H9 (cell line): ENCODE measurements at regions not wholly inside any gene's neighbourhood (a gene's known extent, or its start where the extent isn't known, plus 50 kb on each side); places are given as distances from the start of the nearest gene placed in this dataset.

Experiments used
- DNase-seq: peaks from one replicate; pipeline ENCODE4 v3.0.0-alpha.2; 2017
- H2AFZ ChIP-seq: one replicate; pipeline ENCODE4 v1.6.1; 2013; ENCODE audit warnings: mild to moderate bottlenecking, low read length, control low read depth, moderate library complexity
- H2AK5ac ChIP-seq: 2 replicates; pipeline ENCODE4 v1.6.1; 2013; ENCODE audit warnings: low read length, control low read depth, mixed read lengths; ENCODE audit not compliant: insufficient read length
- H2BK120ac ChIP-seq: one replicate; pipeline ENCODE4 v1.6.1; 2013; ENCODE audit warnings: low read depth, mild to moderate bottlenecking, low read length, control low read depth, inconsistent platforms; ENCODE audit not compliant: poor library complexity, severe bottlenecking
- H2BK12ac ChIP-seq: 2 replicates; pipeline ENCODE4 v1.6.1; 2013; ENCODE audit warnings: low read length, control low read depth, mixed read lengths, low read depth; ENCODE audit not compliant: insufficient read length
- H2BK15ac ChIP-seq: 2 replicates; pipeline ENCODE4 v1.6.1; 2013; ENCODE audit warnings: low read depth, low read length, control low read depth
- H2BK20ac ChIP-seq: one replicate; pipeline ENCODE4 v1.6.1; 2013; ENCODE audit warnings: low read depth, mild to moderate bottlenecking, low read length, control low read depth, inconsistent platforms; ENCODE audit not compliant: poor library complexity, severe bottlenecking
- H2BK5ac ChIP-seq: 2 replicates; pipeline ENCODE4 v1.6.1; 2013; ENCODE audit warnings: low read length, control low read depth, mixed read lengths; ENCODE audit not compliant: insufficient read length
- H3K14ac ChIP-seq: 2 replicates; pipeline ENCODE4 v1.6.1; 2013; ENCODE audit warnings: low read length, control low read depth; ENCODE audit not compliant: insufficient read depth
- H3K18ac ChIP-seq: 2 replicates; pipeline ENCODE4 v1.6.1; 2013; ENCODE audit warnings: low read depth, mild to moderate bottlenecking, mixed read lengths, low read length, control low read depth; ENCODE audit not compliant: insufficient read length
- H3K23ac ChIP-seq: 2 replicates; pipeline ENCODE4 v1.6.1; 2013; ENCODE audit warnings: low read length, control low read depth, mixed read lengths, low read depth; ENCODE audit not compliant: insufficient read length
- H3K23me2 ChIP-seq: 2 replicates; pipeline ENCODE4 v1.6.1; 2013; ENCODE audit warnings: low read depth, mild to moderate bottlenecking, mixed read lengths, low read length, control low read depth; ENCODE audit not compliant: insufficient read length, poor library complexity, severe bottlenecking
- H3K27ac ChIP-seq: 2 replicates; pipeline ENCODE4 v1.5.1; 2013; ENCODE audit warnings: low read length, control low read depth, mixed read lengths, low read depth; ENCODE audit not compliant: insufficient read length
- H3K27me3 ChIP-seq: 2 replicates; pipeline ENCODE4 v1.6.1; 2013; ENCODE audit warnings: low read length, control low read depth, inconsistent platforms; ENCODE audit not compliant: insufficient read depth
- H3K4ac ChIP-seq: 2 replicates; pipeline ENCODE4 v1.6.1; 2013; ENCODE audit warnings: low read depth, mild to moderate bottlenecking, control low read depth, inconsistent platforms, low read length, moderate library complexity
- H3K4me1 ChIP-seq: 2 replicates; pipeline ENCODE4 v1.6.1; 2013; ENCODE audit warnings: low read length, control low read depth, inconsistent platforms; ENCODE audit not compliant: insufficient read depth
- H3K4me2 ChIP-seq: 2 replicates; pipeline ENCODE4 v1.6.1; 2013; ENCODE audit warnings: low read length, control low read depth, mixed read lengths; ENCODE audit not compliant: insufficient read length, insufficient read depth
- H3K56ac ChIP-seq: 2 replicates; pipeline ENCODE4 v1.6.1; 2013; ENCODE audit warnings: low read depth, mild to moderate bottlenecking, mixed read lengths, low read length, control low read depth; ENCODE audit not compliant: insufficient read length
- H3K79me1 ChIP-seq: 2 replicates; pipeline ENCODE4 v1.6.1; 2013; ENCODE audit warnings: low read depth, mild to moderate bottlenecking, moderate library complexity, low read length, control low read depth, inconsistent platforms; ENCODE audit not compliant: insufficient read depth, poor library complexity, severe bottlenecking
- H3K79me2 ChIP-seq: 2 replicates; pipeline ENCODE4 v1.6.1; 2013; ENCODE audit warnings: low read length, control low read depth, inconsistent platforms; ENCODE audit not compliant: insufficient read depth
- H3K9ac ChIP-seq: 2 replicates; pipeline ENCODE4 v1.6.1; 2013; ENCODE audit warnings: low read length, control low read depth, mixed read lengths; ENCODE audit not compliant: insufficient read length; ENCODE audit errors: extremely low read depth
- H3K9me3 ChIP-seq: one replicate; pipeline ENCODE4 v1.6.1; 2013; ENCODE audit warnings: low read depth, low read length, inconsistent platforms; ENCODE audit not compliant: control insufficient read depth
- H3T11ph ChIP-seq: one replicate; pipeline ENCODE4 v1.6.1; 2013; ENCODE audit warnings: mild to moderate bottlenecking, low read length, control low read depth, inconsistent platforms
- H4K20me1 ChIP-seq: one replicate; pipeline ENCODE4 v1.6.1; 2013; ENCODE audit not compliant: control insufficient read depth, insufficient read length, insufficient read depth
- H4K5ac ChIP-seq: 2 replicates; pipeline ENCODE4 v1.6.1; 2013; ENCODE audit warnings: low read depth, mild to moderate bottlenecking, mixed read lengths, low read length, control low read depth; ENCODE audit not compliant: insufficient read length
- H4K8ac ChIP-seq: replicated peaks from 2 replicates; pipeline ENCODE4 v1.6.1; 2013; ENCODE audit warnings: low read length, control low read depth, mixed read lengths, low read depth; ENCODE audit not compliant: insufficient read length
- H4K91ac ChIP-seq: 2 replicates; pipeline ENCODE4 v1.6.1; 2013; ENCODE audit warnings: low read depth, mild to moderate bottlenecking, moderate library complexity, mixed read lengths, low read length, control low read depth; ENCODE audit not compliant: insufficient read length
- H3K27ac Mint-ChIP-seq, 3 experiments: 2 replicates in 2 of 3; 3 replicates in 1 of 3; pipeline ENCODE4 v1.8.0; 2020 to 2021; ENCODE audit warnings: mixed read lengths in 3 of 3, mild to moderate bottlenecking in 1 of 3, moderate library complexity in 1 of 3
- H3K27me3 Mint-ChIP-seq: 2 replicates; pipeline ENCODE4 v1.8.0; 2021; ENCODE audit warnings: low read depth, mild to moderate bottlenecking, moderate library complexity, mixed read lengths
- H3K36me3 Mint-ChIP-seq, 3 experiments: 2 replicates in 2 of 3; 3 replicates in 1 of 3; pipeline ENCODE4 v1.8.0; 2020 to 2021; ENCODE audit warnings: low read depth in 3 of 3, mixed read lengths in 3 of 3; ENCODE audit not compliant: insufficient read depth in 1 of 3
- H3K4me1 Mint-ChIP-seq, 2 experiments: 2 replicates each; pipeline ENCODE4 v1.8.0; 2020; ENCODE audit warnings: mixed read lengths in 2 of 2
- H3K4me3 Mint-ChIP-seq, 2 experiments: 2 replicates in 1 of 2; 3 replicates in 1 of 2; pipeline ENCODE4 v1.8.0; 2020 to 2021; ENCODE audit warnings: mild to moderate bottlenecking in 2 of 2, mixed read lengths in 2 of 2, moderate library complexity in 1 of 2
- H3K9me3 Mint-ChIP-seq, 2 experiments: 2 replicates in 1 of 2; 3 replicates in 1 of 2; pipeline ENCODE4 v1.8.0; 2020; ENCODE audit warnings: mild to moderate bottlenecking in 2 of 2, mixed read lengths in 2 of 2, moderate library complexity in 1 of 2
- WGBS: extraction: QIAGEN DNeasy Blood & Tissue Kit; methylation state at CpG from one replicate; pipeline ENCODE4 v1.1.7; 2013; ENCODE audit warnings: missing lambda C conversion rate, low lambda C conversion rate, mixed read lengths; ENCODE audit not compliant: insufficient read length; ENCODE audit errors: extremely low coverage; 5-methylcytosine and 5-hydroxymethylcytosine counted together
- TF ChIP-seq, protein P1 (sequence below): fragments of 200-600 bp; sonication (generic); conservative IDR thresholded peaks from 3 replicates; pipeline ENCODE4 v1.8.0; 2021; ENCODE audit warnings: antibody characterized with exemption, mild to moderate bottlenecking

DNA sequence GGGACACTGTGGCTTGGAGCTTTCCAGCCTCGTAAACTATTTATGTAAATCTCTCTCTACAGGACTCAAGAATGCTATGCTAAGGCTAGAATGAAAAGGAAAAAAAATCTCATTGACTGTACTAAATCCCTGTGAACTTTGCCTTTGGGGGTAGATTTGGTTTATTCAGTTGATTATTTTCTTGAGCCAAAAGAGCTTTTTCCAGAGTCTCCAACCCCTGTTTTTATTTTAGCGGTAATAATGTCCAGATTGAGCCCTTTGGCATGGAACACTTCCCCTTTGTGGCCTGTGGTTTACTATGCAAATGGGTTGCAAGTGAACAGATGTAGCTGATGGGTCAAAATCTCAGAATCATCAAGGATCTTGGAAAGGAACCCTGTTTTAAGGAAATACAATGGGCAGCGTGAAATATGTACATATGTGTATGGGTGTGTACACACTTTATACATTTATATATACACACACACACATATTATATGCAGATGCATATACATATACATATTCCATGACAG, 72.9 kb downstream of the FAM9B start:
- Histone ChIP-seq H2BK120ac (no peak overlapping the region), H4K5ac (no peak overlapping the region), H3K27ac (no peak overlapping the region), H3T11ph (no peak overlapping the region), H3K4me1 (peaks cover 8% of the 10 kb centered on the region), H3K79me1 (no peaks in the 10 kb centered on the region), H2AK5ac (no peak overlapping the region), H3K79me2 (no peaks in the 10 kb centered on the region), H4K91ac (no peak overlapping the region), H3K23me2 (no peaks in the 10 kb centered on the region), H3K27me3 (no peaks in the 10 kb centered on the region), H2BK5ac (no peak overlapping the region), H2BK12ac (no peak overlapping the region), H3K23ac (no peak overlapping the region), H2BK15ac (no peak overlapping the region), H3K4ac (no peak overlapping the region), H2AFZ (no peak overlapping the region), H3K9ac (no peak overlapping the region), H3K4me2 (no peak overlapping the region), H4K8ac (no peak overlapping the region), H3K18ac (no peak overlapping the region), H3K14ac (no peak overlapping the region), H3K56ac (no peak overlapping the region), H4K20me1 (no peaks in the 10 kb centered on the region), H2BK20ac (no peak overlapping the region), H3K9me3 (no peaks in the 10 kb centered on the region)
- H3K36me3 Mint-ChIP-seq: peaks cover 12 to 23% (median 13%) of the 10 kb centered on the region in 3 experiments
- DNase-seq: no peak
- TF ChIP-seq, protein P1, sequence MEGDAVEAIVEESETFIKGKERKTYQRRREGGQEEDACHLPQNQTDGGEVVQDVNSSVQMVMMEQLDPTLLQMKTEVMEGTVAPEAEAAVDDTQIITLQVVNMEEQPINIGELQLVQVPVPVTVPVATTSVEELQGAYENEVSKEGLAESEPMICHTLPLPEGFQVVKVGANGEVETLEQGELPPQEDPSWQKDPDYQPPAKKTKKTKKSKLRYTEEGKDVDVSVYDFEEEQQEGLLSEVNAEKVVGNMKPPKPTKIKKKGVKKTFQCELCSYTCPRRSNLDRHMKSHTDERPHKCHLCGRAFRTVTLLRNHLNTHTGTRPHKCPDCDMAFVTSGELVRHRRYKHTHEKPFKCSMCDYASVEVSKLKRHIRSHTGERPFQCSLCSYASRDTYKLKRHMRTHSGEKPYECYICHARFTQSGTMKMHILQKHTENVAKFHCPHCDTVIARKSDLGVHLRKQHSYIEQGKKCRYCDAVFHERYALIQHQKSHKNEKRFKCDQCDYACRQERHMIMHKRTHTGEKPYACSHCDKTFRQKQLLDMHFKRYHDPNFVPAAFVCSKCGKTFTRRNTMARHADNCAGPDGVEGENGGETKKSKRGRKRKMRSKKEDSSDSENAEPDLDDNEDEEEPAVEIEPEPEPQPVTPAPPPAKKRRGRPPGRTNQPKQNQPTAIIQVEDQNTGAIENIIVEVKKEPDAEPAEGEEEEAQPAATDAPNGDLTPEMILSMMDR: no peak
- no CpG with 5 or more reads among the region's 3 CpGs for WGBS
- peaks cover 6% of the 10 kb centered on the region for H3K27me3 Mint-ChIP-seq
- peaks cover 19 to 27% of the 10 kb centered on the region in 2 experiments for H3K4me1 Mint-ChIP-seq
- H3K4me3 Mint-ChIP-seq: no peak overlapping the region
- H3K27ac Mint-ChIP-seq: peak overlapping the region in 2 of 3 experiments; percentile 65 to 87; a peak in 3 of 7 replicates
- H3K9me3 Mint-ChIP-seq: peaks cover 24 to 50% of the 10 kb centered on the region in 2 experiments
